Mesothelial cell of epicardium (in vitro differentiated cells): ENCODE measurements at regions not wholly inside any gene's neighbourhood (a gene's known extent, or its start where the extent isn't known, plus 50 kb on each side); places are given as distances from the start of the nearest gene placed in this dataset.

Source experiments
- DNase-seq, 2 experiments: peaks; one replicate each; pipeline ENCODE4 v3.0.0; 2021; ENCODE audit warnings: low spot score in 2 of 2; ENCODE audit not compliant: unreplicated experiment in 2 of 2
- H3K27ac Mint-ChIP-seq: 2 replicates; pipeline ENCODE4 v1.8.0; 2021; ENCODE audit warnings: mixed read lengths
- H3K27me3 Mint-ChIP-seq: 2 replicates; pipeline ENCODE4 v1.8.0; 2021; ENCODE audit warnings: low read depth, mixed read lengths
- H3K36me3 Mint-ChIP-seq: 2 replicates; pipeline ENCODE4 v1.8.0; 2021; ENCODE audit warnings: mixed read lengths
- H3K4me1 Mint-ChIP-seq: 2 replicates; pipeline ENCODE4 v1.8.0; 2021; ENCODE audit warnings: mixed read lengths
- H3K4me3 Mint-ChIP-seq: 2 replicates; pipeline ENCODE4 v1.8.0; 2021; ENCODE audit warnings: mild to moderate bottlenecking, moderate library complexity, mixed read lengths
- H3K9me3 Mint-ChIP-seq: 2 replicates; pipeline ENCODE4 v1.8.0; 2021; ENCODE audit warnings: mixed read lengths
- CTCF ChIP-seq: fragments of 200-600 bp; sonication (generic); IDR thresholded peaks from one replicate; pipeline ENCODE4 v1.5.0; 2021; ENCODE audit warnings: antibody characterized with exemption; ENCODE audit not compliant: unreplicated experiment

- Mint-ChIP-seq H3K27me3 (no peaks in the 10 kb centered on the region), H3K4me3 (no peak overlapping the region), H3K9me3 (peaks cover 5% of the 10 kb centered on the region), H3K36me3 (no peaks in the 10 kb centered on the region), H3K27ac (no peak overlapping the region), H3K4me1 (peaks cover 9% of the 10 kb centered on the region)
- DNase-seq, result no peak
- no peak for TF ChIP-seq CTCF
These were observed 177.1 kb upstream of the MAN1A1 start for GRCh38 chr6:119526561-119527230.

- Mint-ChIP-seq H3K27me3 (no peaks in the 10 kb centered on the region), H3K27ac (no peak overlapping the region), H3K4me3 (no peak overlapping the region), H3K4me1 (peaks cover 16% of the 10 kb centered on the region), H3K36me3 (no peaks in the 10 kb centered on the region), H3K9me3 (no peaks in the 10 kb centered on the region)
- no peak for TF ChIP-seq CTCF
- DNase-seq, result no peak
These were observed 174.8 kb upstream of the MAN1A1 start for GRCh38 chr6:119524410-119524809.

- no peaks in the 10 kb centered on the region for H3K27me3 Mint-ChIP-seq
- DNase-seq, result no peak
- H3K4me3 Mint-ChIP-seq, result no peak overlapping the region
- H3K4me1 Mint-ChIP-seq, result peaks cover 16% of the 10 kb centered on the region
- H3K36me3 Mint-ChIP-seq, result no peaks in the 10 kb centered on the region
- no peaks in the 10 kb centered on the region for H3K9me3 Mint-ChIP-seq
- TF ChIP-seq CTCF, result no peak
- H3K27ac Mint-ChIP-seq, result no peak overlapping the region
These were observed 174.0 kb upstream of the MAN1A1 start for GRCh38 chr6:119523556-119523955.

GRCh38 chr6:119521251-119521650 lies 171.7 kb upstream of the MAN1A1 start:
- Mint-ChIP-seq H3K27me3 (no peaks in the 10 kb centered on the region), H3K9me3 (no peaks in the 10 kb centered on the region), H3K27ac (no peak overlapping the region), H3K4me3 (no peak overlapping the region), H3K4me1 (peaks cover 8% of the 10 kb centered on the region), H3K36me3 (no peaks in the 10 kb centered on the region)
- no peak for DNase-seq
- TF ChIP-seq CTCF, result no peak

GRCh38 chr6:119517428-119517827 lies 167.9 kb upstream of the MAN1A1 start:
- no peaks in the 10 kb centered on the region for H3K27me3 Mint-ChIP-seq
- no peak overlapping the region for H3K27ac Mint-ChIP-seq
- no peak for TF ChIP-seq CTCF
- H3K4me1 Mint-ChIP-seq, result peaks cover 6% of the 10 kb centered on the region
- no peak overlapping the region for H3K4me3 Mint-ChIP-seq
- no peaks in the 10 kb centered on the region for H3K36me3 Mint-ChIP-seq
- DNase-seq, result no peak
- peaks cover 3% of the 10 kb centered on the region for H3K9me3 Mint-ChIP-seq

- Mint-ChIP-seq H3K27me3 (no peaks in the 10 kb centered on the region), H3K4me3 (no peak overlapping the region), H3K36me3 (no peaks in the 10 kb centered on the region), H3K9me3 (peaks cover 3% of the 10 kb centered on the region), H3K27ac (no peak overlapping the region), H3K4me1 (no peaks in the 10 kb centered on the region)
- TF ChIP-seq CTCF, result no peak
- DNase-seq, result no peak
These were observed 164.8 kb upstream of the MAN1A1 start for GRCh38 chr6:119514345-119514744.
